ENCODE measurements at regions not wholly inside any gene's neighbourhood (a gene's known extent, or its start where the extent isn't known, plus 50 kb on each side); places are given as distances from the start of the nearest gene placed in this dataset.

GRCh38 chr18:71131918-71132317, 843.1 kb downstream of the SOCS6 start:
- dilution Hi-C loops (cut with MboI; ENCODE audit: extremely low pct_ligation_motif_present, low sequenced_read_pairs) = no loop called here
- H3K9me1 ChIP-seq (ENCODE audit: control insufficient read depth, extremely low read depth, insufficient read depth, low read length) = no peaks in the 10 kb centered on the region
- no peak overlapping the region for H2AFZ ChIP-seq (ENCODE audit: control insufficient read depth, low read length)
- H3K27me3 ChIP-seq (ENCODE audit: control insufficient read depth, extremely low read depth, insufficient read depth, low read length) = no peaks in the 10 kb centered on the region
- no peak for FAIRE-seq
- no peak for TF ChIP-seq CTCF (optimal IDR thresholded peaks at IDR 0.05 in 1 of 3, IDR thresholded peaks at IDR 0.05 in 1 of 3, conservative IDR thresholded peaks at IDR 0.05 in 1 of 3; ENCODE audit: extremely low read depth in 1 of 3, insufficient read depth in 2 of 3, low read length in 3 of 3)
- no peak for TF ChIP-seq EZH2 (IDR thresholded peaks at IDR 0.05; ENCODE audit: low read length)
- H3K79me2 ChIP-seq (ENCODE audit: control insufficient read depth, insufficient read depth, low read length) = no peaks in the 10 kb centered on the region
- H3K4me1 ChIP-seq (ENCODE audit: control insufficient read depth, extremely low read depth, insufficient read depth, low read length) = no peaks in the 10 kb centered on the region
- H3K27ac ChIP-seq (ENCODE audit: control insufficient read depth, insufficient read depth, low read length) = no peak overlapping the region
- DNase-seq (ENCODE audit: low read depth, low spot score) = no peak
- peaks cover 2% of the 10 kb centered on the region for H3K9me3 ChIP-seq (ENCODE audit: control insufficient read depth, low read depth, low read length)
- H3K9ac ChIP-seq (ENCODE audit: control insufficient read depth, extremely low read depth, insufficient read depth, low read length) = no peak overlapping the region
- H3K36me3 ChIP-seq (ENCODE audit: control insufficient read depth in 2 of 2, extremely low read depth in 1 of 2, insufficient read depth in 2 of 2, low read length in 2 of 2) = no peaks in the 10 kb centered on the region
- no peak overlapping the region for H3K4me2 ChIP-seq (ENCODE audit: control insufficient read depth, extremely low read depth, insufficient read depth, low read depth, low read length)
- H3K4me3 ChIP-seq (ENCODE audit: control insufficient read depth in 2 of 3, extremely low read depth in 1 of 3, insufficient read depth in 2 of 3, low read depth in 1 of 3, low read length in 3 of 3) = no peak overlapping the region
- no peaks in the 10 kb centered on the region for H4K20me1 ChIP-seq (ENCODE audit: control insufficient read depth, extremely low read depth, insufficient read depth, low read length)

- no peak for FAIRE-seq
- no peak overlapping the region for H3K4me3 ChIP-seq (ENCODE audit: control insufficient read depth in 2 of 3, extremely low read depth in 1 of 3, insufficient read depth in 2 of 3, low read depth in 1 of 3, low read length in 3 of 3)
These were observed 841.5 kb downstream of the SOCS6 start for GRCh38 chr18:71130351-71130750.

More at GRCh38 chr18:71130351-71130750, 841.5 kb downstream of the SOCS6 start:
- dilution Hi-C loops (cut with MboI; ENCODE audit: extremely low pct_ligation_motif_present, low sequenced_read_pairs) = no loop called here
- H3K27ac ChIP-seq (ENCODE audit: control insufficient read depth, insufficient read depth, low read length) = no peak overlapping the region
- no peak for DNase-seq (ENCODE audit: low read depth, low spot score)
- no peaks in the 10 kb centered on the region for H3K36me3 ChIP-seq (ENCODE audit: control insufficient read depth in 2 of 2, extremely low read depth in 1 of 2, insufficient read depth in 2 of 2, low read length in 2 of 2)
- H3K4me1 ChIP-seq (ENCODE audit: control insufficient read depth, extremely low read depth, insufficient read depth, low read length) = no peaks in the 10 kb centered on the region
- H3K9me1 ChIP-seq (ENCODE audit: control insufficient read depth, extremely low read depth, insufficient read depth, low read length) = no peaks in the 10 kb centered on the region
- H3K9ac ChIP-seq (ENCODE audit: control insufficient read depth, extremely low read depth, insufficient read depth, low read length) = no peak overlapping the region
- peaks cover 2% of the 10 kb centered on the region for H3K9me3 ChIP-seq (ENCODE audit: control insufficient read depth, low read depth, low read length)
- TF ChIP-seq CTCF (optimal IDR thresholded peaks at IDR 0.05 in 1 of 3, IDR thresholded peaks at IDR 0.05 in 1 of 3, conservative IDR thresholded peaks at IDR 0.05 in 1 of 3; ENCODE audit: extremely low read depth in 1 of 3, insufficient read depth in 2 of 3, low read length in 3 of 3) (no peak), EZH2 (IDR thresholded peaks at IDR 0.05; ENCODE audit: low read length) (no peak)
- no peak overlapping the region for H2AFZ ChIP-seq (ENCODE audit: control insufficient read depth, low read length)
- no peaks in the 10 kb centered on the region for H3K79me2 ChIP-seq (ENCODE audit: control insufficient read depth, insufficient read depth, low read length)
- H3K4me2 ChIP-seq (ENCODE audit: control insufficient read depth, extremely low read depth, insufficient read depth, low read depth, low read length) = no peak overlapping the region
- H4K20me1 ChIP-seq (ENCODE audit: control insufficient read depth, extremely low read depth, insufficient read depth, low read length) = no peaks in the 10 kb centered on the region
- H3K27me3 ChIP-seq (ENCODE audit: control insufficient read depth, extremely low read depth, insufficient read depth, low read length) = no peaks in the 10 kb centered on the region
